Activated CD4-positive, alpha-beta T cell treated with anti-CD3 and anti-CD28 coated beads, Interleukin-2, amount 10 ng/mL, durations not matched to agents 7 days and 5 days (primary cell): ENCODE measurements at regions not wholly inside any gene's neighbourhood (a gene's known extent, or its start where the extent isn't known, plus 50 kb on each side); places are given as distances from the start of the nearest gene placed in this dataset.

Experiments
- CTCF ChIA-PET: fragments of 350-600 bp; sonication (Branson Sonifier 250); formaldehyde crosslinking; loops from one replicate; lab custom pipeline; 2021; ENCODE audit warnings: antibody characterized with exemption; lab: Charles Lee
- POLR2A ChIA-PET: fragments of 350-600 bp; sonication (Branson Sonifier 250); formaldehyde crosslinking; loops from one replicate; lab custom pipeline; 2021; ENCODE audit warnings: antibody characterized with exemption; lab: Charles Lee
- DNase-seq: peaks from one replicate; pipeline ENCODE4 v3.0.0-alpha.2; 2020
- H3K27ac Mint-ChIP-seq: one replicate; pipeline ENCODE4 v1.8.0; 2021; ENCODE audit warnings: mild to moderate bottlenecking, moderate library complexity, mixed read lengths
- H3K27me3 Mint-ChIP-seq: one replicate; pipeline ENCODE4 v1.8.0; 2021; ENCODE audit warnings: mixed read lengths
- H3K36me3 Mint-ChIP-seq: one replicate; pipeline ENCODE4 v1.8.0; 2021; ENCODE audit warnings: low read depth, mixed read lengths
- H3K4me1 Mint-ChIP-seq: one replicate; pipeline ENCODE4 v1.8.0; 2021; ENCODE audit warnings: mixed read lengths
- H3K4me3 Mint-ChIP-seq: one replicate; pipeline ENCODE4 v1.8.0; 2021; ENCODE audit warnings: mild to moderate bottlenecking, moderate library complexity, mixed read lengths
- H3K9me3 Mint-ChIP-seq: one replicate; pipeline ENCODE4 v1.8.0; 2021; ENCODE audit warnings: mixed read lengths

- Mint-ChIP-seq H3K27me3 (no peaks in the 10 kb centered on the region), H3K4me3 (no peak overlapping the region), H3K4me1 (no peaks in the 10 kb centered on the region), H3K36me3 (no peaks in the 10 kb centered on the region), H3K27ac (no peak overlapping the region), H3K9me3 (no peaks in the 10 kb centered on the region)
- DNase-seq: no peak
- CTCF ChIA-PET: interaction anchor here (2.3 kb wide), 1 partner anchor 17 kb away, joined by 5 read pairs; no protein-coding TSS in a partner anchor
- POLR2A ChIA-PET: no interaction called here
These were observed 109.3 kb upstream of the MME start for GRCh38 chr3:154970797-154971196.

GRCh38 chr3:154969366-154969765 is 110.8 kb upstream of the MME start:
- CTCF ChIA-PET: no interaction called here
- H3K9me3 Mint-ChIP-seq: no peaks in the 10 kb centered on the region

GRCh38 chr3:154967090-154967489 is 113.0 kb upstream of the MME start:
- no peaks in the 10 kb centered on the region for H3K36me3 Mint-ChIP-seq
- H3K4me1 Mint-ChIP-seq: no peaks in the 10 kb centered on the region
- H3K4me3 Mint-ChIP-seq: no peak overlapping the region
- no peaks in the 10 kb centered on the region for H3K27me3 Mint-ChIP-seq
- H3K27ac Mint-ChIP-seq: no peak overlapping the region
- no peak for DNase-seq
- ChIA-PET CTCF (no interaction called here), POLR2A (no interaction called here)
- H3K9me3 Mint-ChIP-seq: no peaks in the 10 kb centered on the region

More at GRCh38 chr3:154969366-154969765, 110.8 kb upstream of the MME start:
- Mint-ChIP-seq H3K4me1 (no peaks in the 10 kb centered on the region), H3K36me3 (no peaks in the 10 kb centered on the region), H3K27me3 (no peaks in the 10 kb centered on the region), H3K27ac (no peak overlapping the region), H3K4me3 (no peak overlapping the region)
- POLR2A ChIA-PET: no interaction called here
- no peak for DNase-seq

GRCh38 chr3:154956815-154957214 is 123.3 kb upstream of the MME start:
- Mint-ChIP-seq H3K9me3 (no peaks in the 10 kb centered on the region), H3K27me3 (no peaks in the 10 kb centered on the region), H3K36me3 (no peaks in the 10 kb centered on the region), H3K4me1 (no peaks in the 10 kb centered on the region), H3K27ac (no peak overlapping the region), H3K4me3 (no peak overlapping the region)
- DNase-seq: no peak
- ChIA-PET POLR2A (no interaction called here), CTCF (no interaction called here)

GRCh38 chr3:154955907-154956533 is 124.1 kb upstream of the MME start:
- no peaks in the 10 kb centered on the region for H3K27me3 Mint-ChIP-seq
- CTCF ChIA-PET: no interaction called here
- no peaks in the 10 kb centered on the region for H3K9me3 Mint-ChIP-seq
- POLR2A ChIA-PET: no interaction called here
- no peak overlapping the region for H3K27ac Mint-ChIP-seq
- no peak overlapping the region for H3K4me3 Mint-ChIP-seq
- no peaks in the 10 kb centered on the region for H3K36me3 Mint-ChIP-seq
- H3K4me1 Mint-ChIP-seq: no peaks in the 10 kb centered on the region
- no peak for DNase-seq

- CTCF ChIA-PET: no interaction called here
- H3K36me3 Mint-ChIP-seq: no peaks in the 10 kb centered on the region
- H3K4me1 Mint-ChIP-seq: no peaks in the 10 kb centered on the region
These were observed 125.4 kb upstream of the MME start for GRCh38 chr3:154954757-154955156.

GRCh38 chr3:154953538-154953937 is 126.6 kb upstream of the MME start:
- DNase-seq: no peak
- Mint-ChIP-seq H3K27ac (no peak overlapping the region), H3K36me3 (no peaks in the 10 kb centered on the region), H3K27me3 (no peaks in the 10 kb centered on the region), H3K4me1 (no peaks in the 10 kb centered on the region), H3K9me3 (no peaks in the 10 kb centered on the region), H3K4me3 (no peak overlapping the region)
- POLR2A ChIA-PET: no interaction called here
- CTCF ChIA-PET: no interaction called here

More at GRCh38 chr3:154954757-154955156, 125.4 kb upstream of the MME start:
- no peaks in the 10 kb centered on the region for H3K27me3 Mint-ChIP-seq
- no peak overlapping the region for H3K4me3 Mint-ChIP-seq
- no peak for DNase-seq
- H3K9me3 Mint-ChIP-seq: no peaks in the 10 kb centered on the region
- H3K27ac Mint-ChIP-seq: no peak overlapping the region
- POLR2A ChIA-PET: no interaction called here

- Mint-ChIP-seq H3K36me3 (no peaks in the 10 kb centered on the region), H3K4me3 (no peak overlapping the region), H3K27ac (no peak overlapping the region), H3K27me3 (no peaks in the 10 kb centered on the region), H3K9me3 (no peaks in the 10 kb centered on the region), H3K4me1 (no peaks in the 10 kb centered on the region)
- DNase-seq: no peak
- CTCF ChIA-PET: no interaction called here
- POLR2A ChIA-PET: no interaction called here
These were observed 127.6 kb upstream of the MME start for GRCh38 chr3:154952553-154952952.

GRCh38 chr3:154943981-154944380 is 136.1 kb upstream of the MME start:
- no peaks in the 10 kb centered on the region for H3K4me1 Mint-ChIP-seq
- ChIA-PET CTCF (no interaction called here), POLR2A (no interaction called here)
- peaks cover 10% of the 10 kb centered on the region for H3K9me3 Mint-ChIP-seq
- no peaks in the 10 kb centered on the region for H3K27me3 Mint-ChIP-seq
- no peak for DNase-seq
- no peak overlapping the region for H3K27ac Mint-ChIP-seq
- no peak overlapping the region for H3K4me3 Mint-ChIP-seq
- no peaks in the 10 kb centered on the region for H3K36me3 Mint-ChIP-seq

- no peak overlapping the region for H3K4me3 Mint-ChIP-seq
- no peak overlapping the region for H3K27ac Mint-ChIP-seq
- no peaks in the 10 kb centered on the region for H3K36me3 Mint-ChIP-seq
- no peak for DNase-seq
- CTCF ChIA-PET: no interaction called here
- H3K9me3 Mint-ChIP-seq: peaks cover 12% of the 10 kb centered on the region
- no peaks in the 10 kb centered on the region for H3K4me1 Mint-ChIP-seq
- no peaks in the 10 kb centered on the region for H3K27me3 Mint-ChIP-seq
- POLR2A ChIA-PET: no interaction called here
These were observed 137.3 kb upstream of the MME start for GRCh38 chr3:154942827-154943226.

- peaks cover 10% of the 10 kb centered on the region for H3K9me3 Mint-ChIP-seq
- no peak overlapping the region for H3K27ac Mint-ChIP-seq
- no peak overlapping the region for H3K4me3 Mint-ChIP-seq
- no peaks in the 10 kb centered on the region for H3K27me3 Mint-ChIP-seq
- H3K4me1 Mint-ChIP-seq: no peaks in the 10 kb centered on the region
- ChIA-PET POLR2A (no interaction called here), CTCF (no interaction called here)
- DNase-seq: no peak
- H3K36me3 Mint-ChIP-seq: no peaks in the 10 kb centered on the region
These were observed 143.9 kb upstream of the MME start for GRCh38 chr3:154936196-154936595.

GRCh38 chr3:154933581-154933980 is 146.5 kb upstream of the MME start:
- Mint-ChIP-seq H3K27ac (no peak overlapping the region), H3K27me3 (no peaks in the 10 kb centered on the region), H3K36me3 (no peaks in the 10 kb centered on the region), H3K9me3 (no peaks in the 10 kb centered on the region), H3K4me3 (no peak overlapping the region), H3K4me1 (no peaks in the 10 kb centered on the region)
- no peak for DNase-seq
- ChIA-PET CTCF (no interaction called here), POLR2A (no interaction called here)

GRCh38 chr3:154932633-154933032 is 147.5 kb upstream of the MME start:
- ChIA-PET CTCF (no interaction called here), POLR2A (no interaction called here)
- H3K27ac Mint-ChIP-seq: no peak overlapping the region

GRCh38 chr3:154931484-154931883 is 148.6 kb upstream of the MME start:
- no peaks in the 10 kb centered on the region for H3K27me3 Mint-ChIP-seq
- H3K9me3 Mint-ChIP-seq: no peaks in the 10 kb centered on the region
- POLR2A ChIA-PET: no interaction called here
- DNase-seq: no peak
- CTCF ChIA-PET: no interaction called here
- no peaks in the 10 kb centered on the region for H3K4me1 Mint-ChIP-seq
- H3K27ac Mint-ChIP-seq: no peak overlapping the region
- H3K36me3 Mint-ChIP-seq: no peaks in the 10 kb centered on the region
- H3K4me3 Mint-ChIP-seq: no peak overlapping the region

More at GRCh38 chr3:154932633-154933032, 147.5 kb upstream of the MME start:
- H3K9me3 Mint-ChIP-seq: no peaks in the 10 kb centered on the region
- no peaks in the 10 kb centered on the region for H3K4me1 Mint-ChIP-seq
- no peak overlapping the region for H3K4me3 Mint-ChIP-seq
- DNase-seq: no peak
- no peaks in the 10 kb centered on the region for H3K36me3 Mint-ChIP-seq
- H3K27me3 Mint-ChIP-seq: no peaks in the 10 kb centered on the region
